GM20431 (cell line): ENCODE measurements at regions not wholly inside any gene's neighbourhood (a gene's known extent, or its start where the extent isn't known, plus 50 kb on each side); places are given as distances from the start of the nearest gene placed in this dataset.

Experiments
- in situ Hi-C: fragments of 300-500 bp; cut with MseI, MboI; formaldehyde crosslinking; loops from one replicate; pipeline ENCODE4 v1.15.0; 2020; ENCODE audit warnings: low sequenced_read_pairs; ENCODE audit not compliant: unreplicated experiment

DNA sequence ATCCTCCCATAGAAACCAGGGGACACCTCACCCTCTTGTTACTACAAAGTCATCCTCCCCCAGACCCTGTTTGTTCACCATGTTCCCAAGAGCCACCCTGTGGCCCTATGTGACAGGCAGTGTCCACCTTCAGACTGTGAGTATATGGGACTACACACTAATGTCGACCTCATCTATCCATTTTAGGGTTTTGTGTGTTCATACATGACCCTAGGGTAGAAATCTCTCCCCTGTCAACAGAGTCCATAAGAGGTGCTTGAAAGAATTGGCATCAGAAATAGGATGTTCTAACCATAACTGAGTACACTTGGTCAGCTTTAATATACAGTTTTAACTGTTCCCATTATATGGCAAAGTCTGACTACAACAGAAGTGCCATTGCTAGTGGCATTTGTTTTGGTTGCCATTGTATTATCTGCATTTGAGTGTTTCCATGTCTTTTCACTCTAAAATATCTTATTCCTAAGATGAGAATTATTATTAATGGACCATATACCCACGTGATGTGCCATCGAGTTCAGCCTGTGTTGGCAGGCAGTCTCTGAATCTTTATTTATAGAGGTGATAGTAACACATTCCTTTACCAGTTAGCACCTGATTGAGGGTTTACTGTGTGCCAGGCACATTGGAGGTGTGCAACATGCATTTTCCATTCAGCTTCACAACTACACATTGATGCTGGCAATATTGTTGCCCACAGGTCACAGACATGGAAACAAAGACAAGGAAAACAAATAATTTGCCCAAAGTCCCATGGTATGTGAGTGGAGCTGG, 590.6 kb upstream of the IGFBP3 start:
- in situ Hi-C loops: no loop called here

GRCh38 chr7:46508583-46508982, 587.5 kb upstream of the IGFBP3 start:
- in situ Hi-C loops: no loop called here

DNA sequence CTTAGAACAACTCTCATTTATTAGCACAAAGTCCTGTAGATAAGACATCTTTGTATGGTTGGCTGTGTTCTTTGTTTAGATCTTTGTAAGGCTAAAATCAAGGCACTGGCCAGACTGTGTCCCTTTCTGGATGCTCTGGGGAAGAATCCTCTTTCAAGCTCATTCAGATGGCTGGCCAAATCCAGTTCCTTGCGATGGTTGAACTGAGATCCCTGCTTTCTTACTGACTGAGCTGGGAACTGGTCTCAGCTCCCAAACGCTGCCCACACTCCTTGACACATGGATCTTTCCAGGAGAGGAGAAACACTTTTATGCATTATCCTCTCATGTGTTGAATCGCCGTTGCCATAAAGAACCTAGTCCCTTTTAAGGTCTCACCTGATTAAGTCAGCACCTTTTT, 586.5 kb upstream of the IGFBP3 start:
- in situ Hi-C loops: no loop called here

DNA sequence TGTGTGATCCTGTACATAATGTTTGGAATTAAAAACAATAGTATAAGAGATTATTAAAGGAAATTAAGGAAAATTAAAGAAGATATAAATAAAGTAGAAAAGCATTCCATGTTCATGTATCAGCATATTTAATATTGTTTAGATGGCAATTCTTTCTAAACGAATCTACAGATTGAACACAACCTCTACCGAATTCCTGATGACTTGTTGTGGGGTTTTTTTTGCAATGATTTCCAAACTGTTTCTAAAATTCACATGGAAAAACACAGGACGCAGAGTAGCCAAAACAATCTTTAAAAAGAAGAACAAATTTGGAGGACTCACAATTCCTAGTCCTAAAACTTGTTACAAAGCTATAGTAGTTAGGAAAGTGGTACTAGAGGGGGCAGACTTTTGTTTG, 573.4 kb upstream of the IGFBP3 start:
- in situ Hi-C loops: no loop called here

DNA sequence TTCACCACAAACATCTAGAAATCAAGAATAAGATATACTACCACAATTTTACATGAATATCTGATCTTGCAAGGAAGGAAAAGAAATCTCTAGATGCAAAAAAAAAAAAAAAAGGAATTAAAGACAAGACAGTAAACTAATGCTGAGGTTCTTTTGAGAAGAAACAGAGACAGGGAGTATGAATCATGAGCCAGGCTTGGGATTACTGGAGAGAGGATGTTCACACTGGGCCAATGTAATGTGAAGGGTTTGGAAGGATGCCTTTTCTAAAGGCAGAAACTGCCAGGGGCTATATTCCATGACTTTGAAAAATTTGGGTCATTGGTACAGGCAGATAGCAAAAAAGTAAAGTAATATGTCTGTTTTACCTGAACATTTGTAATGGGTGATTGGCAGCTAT, 573.0 kb upstream of the IGFBP3 start:
- in situ Hi-C loops: no loop called here

DNA sequence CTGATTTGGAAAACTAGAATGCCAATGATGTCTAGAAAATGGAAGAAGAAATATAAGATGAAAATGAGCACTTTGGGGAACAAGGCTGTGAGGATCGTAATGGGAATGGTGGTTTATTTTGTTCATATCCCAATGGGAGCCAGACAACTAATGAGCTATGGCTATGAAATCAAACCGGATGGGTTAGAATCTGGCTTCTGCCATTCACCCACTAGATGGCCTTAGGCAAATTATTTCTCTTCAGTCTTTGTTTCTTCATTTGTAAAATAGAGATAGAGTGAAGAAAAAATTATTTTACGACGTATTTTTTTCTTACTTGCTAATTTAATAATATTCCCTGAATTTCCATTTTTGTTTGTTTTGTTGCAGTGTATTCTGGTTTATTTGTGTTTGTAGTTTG, 572.1 kb upstream of the IGFBP3 start:
- in situ Hi-C loops: no loop called here

DNA sequence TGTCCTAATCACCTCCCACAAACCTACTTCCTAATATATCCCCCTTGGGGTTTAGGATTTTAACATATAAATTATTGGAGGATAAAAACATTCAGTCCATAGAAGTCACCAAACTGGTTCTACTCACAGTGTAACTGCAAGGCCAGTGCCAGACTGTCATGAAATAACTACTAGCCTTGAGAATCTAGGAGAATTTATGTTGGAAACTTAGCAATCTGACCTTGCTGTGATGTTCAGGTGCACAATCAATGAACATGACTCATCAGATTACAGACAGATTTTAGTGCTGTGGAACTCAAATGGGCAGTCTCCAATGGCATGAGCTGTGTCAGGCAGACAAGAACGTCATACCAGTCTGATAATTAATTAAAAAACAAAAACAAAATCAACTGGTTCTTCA, 571.4 kb upstream of the IGFBP3 start:
- in situ Hi-C loops: no loop called here

GRCh38 chr7:46490406-46490805, 569.3 kb upstream of the IGFBP3 start:
- in situ Hi-C loops: no loop called here

GRCh38 chr7:46489106-46489505, 568.0 kb upstream of the IGFBP3 start:
- in situ Hi-C loops: no loop called here

- in situ Hi-C loops: no loop called here
These were observed 567.5 kb upstream of the IGFBP3 start for GRCh38 chr7:46488607-46489006.

GRCh38 chr7:46486256-46487206, 565.5 kb upstream of the IGFBP3 start:
- in situ Hi-C loops: no loop called here

- in situ Hi-C loops: no loop called here
These were observed 564.5 kb upstream of the IGFBP3 start for GRCh38 chr7:46485481-46486065.

GRCh38 chr7:46484906-46485305, 563.8 kb upstream of the IGFBP3 start:
- in situ Hi-C loops: no loop called here

DNA sequence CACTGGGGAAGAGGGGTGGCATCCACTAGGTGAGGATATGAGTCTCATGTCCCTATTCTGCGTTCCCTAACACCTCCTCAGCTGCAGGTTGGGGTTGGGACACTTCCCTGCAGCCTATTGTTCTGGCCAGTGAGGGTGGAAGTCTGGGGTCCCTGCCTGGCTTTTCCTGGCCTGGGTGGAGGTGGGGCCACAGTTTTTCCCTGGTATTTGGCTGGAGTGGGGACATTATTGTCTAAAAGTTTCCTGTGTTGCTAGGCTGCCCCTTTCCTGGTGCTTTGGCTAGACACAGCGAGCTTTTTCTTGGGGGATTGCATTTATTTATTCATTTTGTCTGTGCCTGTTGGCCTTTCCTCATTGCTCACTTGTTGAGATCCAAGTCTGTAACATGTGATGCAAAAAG, 559.5 kb upstream of the IGFBP3 start:
- in situ Hi-C loops: no loop called here

DNA sequence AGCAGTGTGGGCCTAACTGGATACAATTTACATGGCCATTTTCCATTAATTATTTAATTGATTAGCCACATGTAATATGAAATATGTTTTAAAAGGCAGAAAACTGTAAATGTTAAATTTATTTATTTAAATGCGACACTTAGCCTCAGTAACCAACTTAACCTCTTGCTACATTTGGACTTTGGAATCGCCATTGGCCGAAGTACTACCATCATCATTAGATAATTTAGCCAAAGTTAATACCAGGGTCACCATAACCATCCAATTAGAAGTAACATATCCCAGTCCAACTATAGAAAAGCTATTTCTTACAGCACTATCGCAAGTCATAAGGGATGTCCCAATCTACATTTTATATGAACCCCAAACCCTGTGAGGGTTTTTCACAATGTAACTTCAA, 558.6 kb upstream of the IGFBP3 start:
- in situ Hi-C loops: no loop called here

DNA sequence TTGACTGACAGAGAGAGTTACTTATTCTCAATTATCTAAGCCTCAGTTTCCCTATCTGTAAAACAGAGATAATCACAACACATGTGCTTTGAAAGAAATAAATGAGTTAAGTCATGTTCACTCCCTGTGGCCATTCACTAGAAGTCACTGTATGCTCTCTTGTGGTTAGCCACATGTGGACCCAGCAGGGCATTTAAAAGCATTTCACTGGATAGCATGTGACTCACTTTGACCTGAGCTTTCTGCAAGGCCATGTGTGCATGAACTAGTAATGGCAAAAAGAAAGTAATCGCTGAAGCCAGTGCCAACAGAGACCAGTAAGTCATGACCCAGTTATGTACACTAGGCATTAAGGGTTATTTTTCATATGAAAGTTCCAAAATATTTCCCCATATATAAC, 557.0 kb upstream of the IGFBP3 start:
- in situ Hi-C loops: no loop called here

GRCh38 chr7:46468753-46469356, 547.8 kb upstream of the IGFBP3 start:
- in situ Hi-C loops: no loop called here

DNA sequence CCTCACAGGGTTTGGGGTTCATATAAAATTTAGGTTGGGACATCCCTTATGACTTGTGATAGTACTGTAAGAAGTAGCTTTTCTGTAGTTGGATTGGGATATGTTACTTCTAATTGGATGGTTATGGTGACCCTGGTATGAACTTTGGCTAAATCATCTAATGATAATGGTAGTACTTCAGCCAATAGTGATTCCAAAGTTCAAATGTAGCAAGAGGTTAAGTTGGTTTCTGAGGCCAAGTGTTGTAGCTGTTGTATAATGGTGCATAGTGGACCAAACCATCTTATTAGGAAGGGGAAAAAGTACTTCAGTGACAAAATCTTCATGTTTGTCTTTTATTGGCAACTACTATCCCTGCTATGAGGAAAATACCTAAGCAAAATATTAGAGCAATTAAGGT, 542.1 kb upstream of the IGFBP3 start:
- in situ Hi-C loops: no loop called here

GRCh38 chr7:46461334-46461777, 540.3 kb upstream of the IGFBP3 start:
- in situ Hi-C loops: no loop called here

GRCh38 chr7:46459942-46460341, 538.9 kb upstream of the IGFBP3 start:
- in situ Hi-C loops: no loop called here
